Activated naive CD4-positive, alpha-beta T cell treated with anti-CD3 and anti-CD28 coated beads for 36 hours (primary cell): ENCODE measurements at regions not wholly inside any gene's neighbourhood (a gene's known extent, or its start where the extent isn't known, plus 50 kb on each side); places are given as distances from the start of the nearest gene placed in this dataset.
"Not testable (repeated sequence)": the region's sequence is repeated elsewhere in the genome, so short reads cannot be mapped to it uniquely, and the experiment has no call there.

ENCODE experiments used
- CTCF ChIA-PET: fragments of 350-600 bp; sonication (Branson Sonifier 250); formaldehyde crosslinking; loops from one replicate; lab custom pipeline; 2021; ENCODE audit warnings: antibody characterized with exemption; lab: Charles Lee
- DNase-seq: peaks from one replicate; pipeline ENCODE4 v3.0.0-alpha.2; 2020
- H3K27ac Mint-ChIP-seq: one replicate; pipeline ENCODE4 v1.8.0; 2021; ENCODE audit warnings: mild to moderate bottlenecking, mixed read lengths
- H3K27me3 Mint-ChIP-seq: one replicate; pipeline ENCODE4 v1.8.0; 2021; ENCODE audit warnings: low read depth, mixed read lengths
- H3K36me3 Mint-ChIP-seq: one replicate; pipeline ENCODE4 v1.8.0; 2021; ENCODE audit warnings: low read depth, mixed read lengths
- H3K4me1 Mint-ChIP-seq: one replicate; pipeline ENCODE4 v1.8.0; 2021; ENCODE audit warnings: low read depth, mixed read lengths
- H3K4me3 Mint-ChIP-seq: one replicate; pipeline ENCODE4 v1.8.0; 2021; ENCODE audit warnings: mild to moderate bottlenecking, moderate library complexity, mixed read lengths
- H3K9me3 Mint-ChIP-seq: one replicate; pipeline ENCODE4 v1.8.0; 2021; ENCODE audit warnings: mixed read lengths
- intact Hi-C: fragments of 100-400 bp; cut with micrococcal nuclease; formaldehyde crosslinking; loops from one replicate; pipeline ENCODE4 v1.15.1; 2023

GRCh38 chr3:95567346-95567745, 1247.0 kb upstream of the EPHA6 start:
- intact Hi-C loops = no loop called here
- H3K4me3 Mint-ChIP-seq = no peak overlapping the region
- CTCF ChIA-PET = no interaction called here
- H3K36me3 Mint-ChIP-seq = no peaks in the 10 kb centered on the region
- H3K9me3 Mint-ChIP-seq = peaks cover 19% of the 10 kb centered on the region
- no peaks in the 10 kb centered on the region for H3K27me3 Mint-ChIP-seq
- no peaks in the 10 kb centered on the region for H3K4me1 Mint-ChIP-seq
- DNase-seq = no peak
- no peak overlapping the region for H3K27ac Mint-ChIP-seq

GRCh38 chr3:95586754-95587153, 1227.6 kb upstream of the EPHA6 start:
- H3K4me1 Mint-ChIP-seq = peaks cover 2% of the 10 kb centered on the region
- no peaks in the 10 kb centered on the region for H3K36me3 Mint-ChIP-seq
- no peaks in the 10 kb centered on the region for H3K27me3 Mint-ChIP-seq
- H3K27ac Mint-ChIP-seq = no peak overlapping the region
- no peak for DNase-seq
- H3K9me3 Mint-ChIP-seq = no peaks in the 10 kb centered on the region
- CTCF ChIA-PET = no interaction called here
- no peak overlapping the region for H3K4me3 Mint-ChIP-seq
- intact Hi-C loops = no loop called here

DNA sequence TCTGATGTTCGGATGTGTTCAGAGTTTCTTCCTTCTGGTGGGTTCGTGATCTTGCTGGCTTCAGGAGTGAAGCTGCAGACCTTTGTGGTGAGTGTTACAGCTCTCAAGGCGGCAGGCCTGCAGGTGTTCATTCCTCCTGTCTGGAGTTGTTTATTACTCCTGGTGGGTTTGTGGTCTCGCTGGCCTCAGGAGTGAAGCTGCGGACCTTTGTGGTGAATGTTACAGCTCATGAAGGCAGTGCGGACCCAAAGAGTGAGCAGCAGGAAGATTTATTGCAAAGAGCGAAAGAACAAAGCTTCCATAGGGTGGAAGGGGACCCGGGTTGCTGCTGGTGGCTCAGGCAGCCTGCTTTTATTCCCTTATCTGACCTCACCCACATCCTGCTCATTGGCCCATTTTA, 1226.8 kb upstream of the EPHA6 start:
- H3K36me3 Mint-ChIP-seq, H3K27me3 Mint-ChIP-seq, DNase-seq, H3K9me3 Mint-ChIP-seq, CTCF ChIA-PET, H3K27ac Mint-ChIP-seq, H3K4me1 Mint-ChIP-seq, intact Hi-C loops, H3K4me3 Mint-ChIP-seq: not testable (repeated sequence)

DNA sequence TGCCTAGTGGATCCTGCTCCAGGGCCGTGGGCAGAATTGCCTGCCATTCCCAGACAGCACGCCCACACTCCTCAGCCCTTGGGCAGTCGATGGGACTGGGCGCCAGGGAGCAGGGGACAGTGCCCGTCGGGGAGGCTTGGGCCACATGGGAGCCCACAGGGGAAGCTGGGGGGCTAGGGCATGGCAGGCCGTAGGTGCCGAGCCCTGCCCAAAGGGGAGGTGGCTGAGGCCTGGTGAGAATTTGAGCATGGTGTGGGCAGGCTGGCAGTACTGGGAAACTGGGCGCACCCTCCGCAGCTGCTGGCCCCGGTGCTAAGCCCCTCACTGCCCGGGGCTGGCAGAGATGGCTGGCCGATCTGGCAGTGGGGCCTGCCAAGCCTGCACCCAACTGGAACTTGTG, 1225.9 kb upstream of the EPHA6 start:
- CTCF ChIA-PET = no interaction called here
- no peak for DNase-seq
- Mint-ChIP-seq H3K27ac (no peak overlapping the region), H3K4me1 (peaks cover 2% of the 10 kb centered on the region), H3K4me3 (no peak overlapping the region), H3K36me3 (no peaks in the 10 kb centered on the region), H3K27me3 (no peaks in the 10 kb centered on the region), H3K9me3 (no peaks in the 10 kb centered on the region)
- intact Hi-C loops = no loop called here

DNA sequence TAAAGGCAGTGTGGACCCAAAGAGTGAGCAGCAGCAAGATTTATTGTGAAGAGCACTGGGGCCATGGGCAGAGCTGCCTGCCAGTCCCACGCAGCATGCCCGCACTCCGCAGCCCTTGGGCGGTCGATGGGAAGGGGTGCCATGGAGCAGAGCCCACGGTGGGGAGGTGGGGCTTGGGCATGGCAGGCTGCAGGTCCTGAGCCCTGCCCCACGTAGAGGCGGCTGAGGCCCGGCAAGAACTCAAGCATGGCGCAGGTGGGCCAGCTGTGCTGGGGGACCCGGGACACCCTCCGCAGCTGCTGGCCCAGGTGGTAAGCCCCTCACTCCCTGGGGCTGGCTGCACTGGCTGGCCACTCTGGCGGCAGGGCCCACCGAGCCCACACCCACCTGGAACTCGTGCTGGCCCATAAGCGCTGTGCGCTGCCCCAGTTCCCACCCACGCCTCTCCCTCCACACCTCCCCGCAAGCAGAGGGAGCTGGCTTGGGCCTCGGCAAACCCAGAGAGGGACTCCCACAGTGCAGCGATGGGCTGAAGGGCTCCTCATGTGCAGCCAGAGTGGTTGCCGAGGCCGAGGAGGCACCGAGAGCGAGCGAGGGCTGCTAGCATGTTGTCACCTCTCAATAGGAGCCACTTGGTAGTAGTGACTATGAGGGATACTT, 1218.8 kb upstream of the EPHA6 start:
- CTCF ChIA-PET = no interaction called here
- H3K9me3 Mint-ChIP-seq = no peaks in the 10 kb centered on the region
- intact Hi-C loops = no loop called here
- H3K27me3 Mint-ChIP-seq = no peaks in the 10 kb centered on the region
- no peak overlapping the region for H3K4me3 Mint-ChIP-seq
- no peak overlapping the region for H3K27ac Mint-ChIP-seq
- no peak for DNase-seq
- no peaks in the 10 kb centered on the region for H3K36me3 Mint-ChIP-seq
- no peaks in the 10 kb centered on the region for H3K4me1 Mint-ChIP-seq

GRCh38 chr3:95607926-95608325, 1206.5 kb upstream of the EPHA6 start:
- no peak overlapping the region for H3K27ac Mint-ChIP-seq
- H3K9me3 Mint-ChIP-seq = peaks cover 18% of the 10 kb centered on the region
- no peak overlapping the region for H3K4me3 Mint-ChIP-seq
- CTCF ChIA-PET = no interaction called here
- DNase-seq = no peak
- H3K36me3 Mint-ChIP-seq = no peaks in the 10 kb centered on the region
- intact Hi-C loops = no loop called here
- H3K27me3 Mint-ChIP-seq = no peaks in the 10 kb centered on the region
- H3K4me1 Mint-ChIP-seq = no peaks in the 10 kb centered on the region

DNA sequence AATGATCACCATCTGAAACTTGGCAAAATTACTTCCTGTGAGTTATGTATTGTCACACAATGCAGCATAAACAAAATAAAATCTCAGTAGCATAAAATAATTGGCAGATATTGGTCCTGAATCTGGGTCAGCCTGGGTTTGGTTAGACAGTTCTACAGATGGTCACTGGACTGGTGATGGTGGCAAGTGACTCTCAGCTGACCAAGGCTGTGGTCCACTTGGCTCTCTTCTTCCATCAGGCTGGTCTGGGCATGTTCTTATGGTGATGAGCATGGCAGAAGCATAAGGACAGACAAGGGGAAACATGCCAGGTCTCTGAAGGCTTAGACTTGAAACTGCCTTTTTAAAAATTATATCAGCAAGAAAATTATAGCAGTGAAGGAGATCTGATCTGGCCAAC, 1205.0 kb upstream of the EPHA6 start:
- CTCF ChIA-PET = no interaction called here
- Mint-ChIP-seq H3K36me3 (no peaks in the 10 kb centered on the region), H3K4me1 (no peaks in the 10 kb centered on the region)

GRCh38 chr3:95612611-95613010, 1201.8 kb upstream of the EPHA6 start:
- no peaks in the 10 kb centered on the region for H3K27me3 Mint-ChIP-seq
- H3K9me3 Mint-ChIP-seq = peaks cover 7% of the 10 kb centered on the region
- no peak overlapping the region for H3K4me3 Mint-ChIP-seq
- no peak overlapping the region for H3K27ac Mint-ChIP-seq
- H3K36me3 Mint-ChIP-seq = no peaks in the 10 kb centered on the region
- intact Hi-C loops = no loop called here
- no peak for DNase-seq
- CTCF ChIA-PET = no interaction called here
- H3K4me1 Mint-ChIP-seq = no peaks in the 10 kb centered on the region

More for the DNA sequence above, 1205.0 kb upstream of the EPHA6 start:
- DNase-seq = no peak
- Mint-ChIP-seq H3K4me3 (no peak overlapping the region), H3K9me3 (peaks cover 18% of the 10 kb centered on the region), H3K27ac (no peak overlapping the region), H3K27me3 (no peaks in the 10 kb centered on the region)
- intact Hi-C loops = no loop called here

GRCh38 chr3:95613993-95614392, 1200.4 kb upstream of the EPHA6 start:
- Mint-ChIP-seq H3K36me3 (no peaks in the 10 kb centered on the region), H3K4me1 (no peaks in the 10 kb centered on the region), H3K4me3 (no peak overlapping the region), H3K27me3 (no peaks in the 10 kb centered on the region), H3K27ac (no peak overlapping the region), H3K9me3 (peaks cover 1% of the 10 kb centered on the region)
- no peak for DNase-seq
- CTCF ChIA-PET = no interaction called here
- intact Hi-C loops = no loop called here

DNA sequence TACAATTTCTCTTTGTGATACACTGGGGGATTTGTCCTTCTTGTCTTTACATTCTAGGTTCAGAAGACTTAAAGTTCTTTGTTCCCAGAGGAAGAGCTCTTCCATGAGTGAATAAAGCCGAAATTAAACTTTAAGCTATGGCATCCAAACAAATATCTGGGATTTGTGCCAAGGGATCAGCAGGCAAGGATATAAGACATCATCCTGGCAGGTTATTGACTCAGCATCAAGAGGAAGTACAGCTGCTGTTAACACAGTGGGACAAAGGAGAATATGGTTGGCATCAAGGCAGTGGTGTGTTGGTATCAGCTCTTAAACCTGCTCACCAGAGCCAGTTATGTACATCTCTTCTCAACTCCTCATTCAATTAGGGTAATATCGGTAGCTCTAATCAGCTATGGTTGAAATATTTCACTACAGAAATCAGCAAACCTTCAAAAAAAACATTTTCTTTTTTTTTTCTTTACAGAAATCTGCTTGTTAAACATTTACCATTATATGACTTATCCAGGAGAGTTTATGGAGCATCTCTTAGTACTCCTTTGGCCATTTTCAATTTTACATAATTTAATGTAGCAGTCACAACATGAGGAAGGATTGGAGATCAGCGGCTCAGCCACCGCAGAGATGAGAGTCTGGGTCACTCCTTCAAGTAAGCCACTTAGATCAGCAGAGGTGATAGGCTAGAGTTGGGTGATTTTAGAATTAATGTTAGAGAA, 1198.6 kb upstream of the EPHA6 start:
- Mint-ChIP-seq H3K27ac (no peak overlapping the region), H3K4me1 (no peaks in the 10 kb centered on the region), H3K27me3 (no peaks in the 10 kb centered on the region), H3K4me3 (no peak overlapping the region), H3K36me3 (no peaks in the 10 kb centered on the region), H3K9me3 (peaks cover 3% of the 10 kb centered on the region)
- CTCF ChIA-PET = no interaction called here
- no peak for DNase-seq
- intact Hi-C loops = no loop called here

GRCh38 chr3:95626107-95626506, 1188.3 kb upstream of the EPHA6 start:
- DNase-seq = no peak
- CTCF ChIA-PET = no interaction called here
- H3K4me1 Mint-ChIP-seq = no peaks in the 10 kb centered on the region
- no peak overlapping the region for H3K27ac Mint-ChIP-seq
- no peaks in the 10 kb centered on the region for H3K27me3 Mint-ChIP-seq
- H3K4me3 Mint-ChIP-seq = no peak overlapping the region
- H3K36me3 Mint-ChIP-seq = no peaks in the 10 kb centered on the region
- H3K9me3 Mint-ChIP-seq = peaks cover 2% of the 10 kb centered on the region
- intact Hi-C loops = no loop called here

DNA sequence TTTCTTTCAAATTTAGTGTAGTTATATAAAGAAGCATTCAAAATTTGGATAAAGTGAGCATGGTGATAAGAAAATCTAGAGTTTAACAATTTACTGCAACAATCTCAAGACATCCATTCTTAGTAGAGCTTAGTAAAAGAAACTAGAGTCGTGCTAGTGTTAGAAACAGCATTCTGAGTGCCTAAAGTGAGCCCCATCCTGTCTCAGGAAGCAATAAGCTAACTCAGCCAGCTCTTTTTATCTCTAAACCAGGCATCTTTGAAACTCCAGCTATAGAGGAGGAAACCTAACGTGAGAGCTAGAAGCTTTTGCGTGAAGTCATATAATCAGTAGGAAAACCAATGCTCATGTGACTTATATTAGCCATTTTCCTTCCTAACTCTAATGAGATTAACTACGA, 1187.1 kb upstream of the EPHA6 start:
- DNase-seq = no peak
- no peak overlapping the region for H3K4me3 Mint-ChIP-seq
- H3K4me1 Mint-ChIP-seq = no peaks in the 10 kb centered on the region
- no peaks in the 10 kb centered on the region for H3K27me3 Mint-ChIP-seq
- no peaks in the 10 kb centered on the region for H3K36me3 Mint-ChIP-seq
- intact Hi-C loops = no loop called here
- CTCF ChIA-PET = no interaction called here
- peaks cover 2% of the 10 kb centered on the region for H3K9me3 Mint-ChIP-seq
- H3K27ac Mint-ChIP-seq = no peak overlapping the region

DNA sequence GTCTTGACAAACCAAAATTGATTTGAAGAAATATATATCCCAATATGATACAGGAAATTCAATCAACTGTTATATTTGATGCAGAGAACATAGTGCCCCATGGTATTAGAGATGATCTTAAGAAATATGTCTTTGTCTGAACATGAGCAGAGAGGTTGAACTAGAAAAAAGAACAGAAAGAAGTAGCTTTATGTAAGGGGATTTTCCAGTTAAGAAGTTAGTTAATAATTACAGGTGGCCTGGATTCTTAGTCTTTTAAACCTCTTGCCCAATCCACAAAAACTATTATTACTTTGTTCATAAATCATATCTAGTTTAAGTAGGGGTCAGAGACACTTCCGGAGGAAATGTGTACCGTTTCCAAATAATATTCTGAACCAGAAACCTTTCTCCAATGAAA, 1186.7 kb upstream of the EPHA6 start:
- intact Hi-C loops = no loop called here
- CTCF ChIA-PET = no interaction called here
- H3K27me3 Mint-ChIP-seq = no peaks in the 10 kb centered on the region
- DNase-seq = no peak
- H3K4me3 Mint-ChIP-seq = no peak overlapping the region
- no peak overlapping the region for H3K27ac Mint-ChIP-seq
- H3K4me1 Mint-ChIP-seq = no peaks in the 10 kb centered on the region
- H3K9me3 Mint-ChIP-seq = peaks cover 2% of the 10 kb centered on the region
- no peaks in the 10 kb centered on the region for H3K36me3 Mint-ChIP-seq
